Smooth muscle cell (in vitro differentiated cells): ENCODE measurements at regions not wholly inside any gene's neighbourhood (a gene's known extent, or its start where the extent isn't known, plus 50 kb on each side); places are given as distances from the start of the nearest gene placed in this dataset.

Source experiments
- DNase-seq: peaks from one replicate; lab custom pipeline; 2025; ENCODE audit not compliant: unreplicated experiment; lab: John Stamatoyannopoulos, UW
- H2AFZ ChIP-seq: fragments of 200-600 bp; sonication (generic); 2 replicates; pipeline ENCODE4 v1.6.0; 2016; ENCODE audit warnings: antibody characterized with exemption, low read depth, mild to moderate bottlenecking
- H3F3A ChIP-seq: fragments of 200-600 bp; sonication (generic); 2 replicates; pipeline ENCODE4 v1.6.0; 2017; ENCODE audit warnings: antibody characterized with exemption, low read depth
- H3K27ac ChIP-seq: fragments of 200-600 bp; sonication (generic); 2 replicates; pipeline ENCODE4 v1.5.1; 2016; ENCODE audit warnings: low read depth, mild to moderate bottlenecking
- H3K27me3 ChIP-seq: fragments of 200-600 bp; sonication (generic); 2 replicates; pipeline ENCODE4 v1.6.1; 2016; ENCODE audit warnings: low read depth, mild to moderate bottlenecking
- H3K36me3 ChIP-seq: fragments of 200-600 bp; sonication (generic); 2 replicates; pipeline ENCODE4 v1.5.1; 2016; ENCODE audit warnings: low read depth
- H3K4me1 ChIP-seq: fragments of 200-600 bp; sonication (generic); 2 replicates; pipeline ENCODE4 v1.5.1; 2016; ENCODE audit warnings: low read depth
- H3K4me2 ChIP-seq: fragments of 200-600 bp; sonication (generic); 2 replicates; pipeline ENCODE4 v1.6.0; 2016; ENCODE audit warnings: mild to moderate bottlenecking
- H3K4me3 ChIP-seq: fragments of 200-600 bp; sonication (generic); 2 replicates; pipeline ENCODE4 v1.5.1; 2016; ENCODE audit warnings: mild to moderate bottlenecking
- H3K79me2 ChIP-seq: fragments of 200-600 bp; sonication (generic); 2 replicates; pipeline ENCODE4 v1.6.0; 2016; ENCODE audit warnings: low read depth, mild to moderate bottlenecking
- H3K9ac ChIP-seq: fragments of 200-600 bp; sonication (generic); 2 replicates; pipeline ENCODE4 v1.6.0; 2016; ENCODE audit warnings: low read depth
- H3K9me3 ChIP-seq: fragments of 200-600 bp; sonication (generic); replicated peaks from 2 replicates; pipeline ENCODE4 v1.5.1; 2016; ENCODE audit warnings: low read depth
- H4K20me1 ChIP-seq: fragments of 200-600 bp; sonication (generic); 2 replicates; pipeline ENCODE4 v1.6.0; 2016; ENCODE audit warnings: low read depth
- WGBS: methylation state at CpG from one replicate; pipeline ENCODE4 v1.1.7; 2016; ENCODE audit warnings: low lambda C conversion rate; 5-methylcytosine and 5-hydroxymethylcytosine counted together
- TF ChIP-seq, protein P1 (sequence below): fragments of 200-600 bp; sonication (generic); IDR thresholded peaks from 2 replicates; pipeline ENCODE4 v1.5.1; 2017; ENCODE audit warnings: borderline replicate concordance, mild to moderate bottlenecking, antibody characterized with exemption; ENCODE audit not compliant: insufficient read depth, poor library complexity, severe bottlenecking

DNA sequence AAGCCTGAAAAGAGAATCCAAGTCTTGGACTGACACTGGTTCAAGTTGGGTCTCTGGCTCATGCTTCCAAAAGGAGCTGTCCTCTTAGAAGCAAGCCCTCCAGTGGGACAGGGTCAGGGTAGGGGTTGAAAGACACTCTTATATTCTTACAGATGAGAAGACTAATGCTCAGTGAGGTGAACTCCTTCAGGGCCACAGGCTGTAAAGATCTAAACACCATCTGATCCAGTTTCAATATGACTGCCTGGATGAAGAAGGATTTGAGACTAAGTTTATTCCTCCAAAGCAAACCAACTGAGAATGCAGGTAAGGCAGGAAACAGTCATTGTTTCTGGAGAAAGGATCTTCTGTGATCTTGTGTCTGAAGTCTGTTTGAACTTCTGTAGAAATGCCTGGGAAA, 99.0 kb upstream of the TAB2 start:
- H4K20me1 ChIP-seq = no peaks in the 10 kb centered on the region
- H3K9me3 ChIP-seq = no peaks in the 10 kb centered on the region
- no peak overlapping the region for H3K4me3 ChIP-seq
- H3K27me3 ChIP-seq = no peaks in the 10 kb centered on the region
- no peaks in the 10 kb centered on the region for H3K79me2 ChIP-seq
- no peak overlapping the region for H3K9ac ChIP-seq
- TF ChIP-seq, protein P1, sequence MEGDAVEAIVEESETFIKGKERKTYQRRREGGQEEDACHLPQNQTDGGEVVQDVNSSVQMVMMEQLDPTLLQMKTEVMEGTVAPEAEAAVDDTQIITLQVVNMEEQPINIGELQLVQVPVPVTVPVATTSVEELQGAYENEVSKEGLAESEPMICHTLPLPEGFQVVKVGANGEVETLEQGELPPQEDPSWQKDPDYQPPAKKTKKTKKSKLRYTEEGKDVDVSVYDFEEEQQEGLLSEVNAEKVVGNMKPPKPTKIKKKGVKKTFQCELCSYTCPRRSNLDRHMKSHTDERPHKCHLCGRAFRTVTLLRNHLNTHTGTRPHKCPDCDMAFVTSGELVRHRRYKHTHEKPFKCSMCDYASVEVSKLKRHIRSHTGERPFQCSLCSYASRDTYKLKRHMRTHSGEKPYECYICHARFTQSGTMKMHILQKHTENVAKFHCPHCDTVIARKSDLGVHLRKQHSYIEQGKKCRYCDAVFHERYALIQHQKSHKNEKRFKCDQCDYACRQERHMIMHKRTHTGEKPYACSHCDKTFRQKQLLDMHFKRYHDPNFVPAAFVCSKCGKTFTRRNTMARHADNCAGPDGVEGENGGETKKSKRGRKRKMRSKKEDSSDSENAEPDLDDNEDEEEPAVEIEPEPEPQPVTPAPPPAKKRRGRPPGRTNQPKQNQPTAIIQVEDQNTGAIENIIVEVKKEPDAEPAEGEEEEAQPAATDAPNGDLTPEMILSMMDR = no peak
- H3K27ac ChIP-seq = no peak overlapping the region
- peaks cover 9% of the 10 kb centered on the region for H3K4me1 ChIP-seq
- H2AFZ ChIP-seq = peak overlapping the region; percentile 0
- no peak for DNase-seq
- no peaks in the 10 kb centered on the region for H3F3A ChIP-seq
- H3K36me3 ChIP-seq = no peaks in the 10 kb centered on the region
- no peak overlapping the region for H3K4me2 ChIP-seq

DNA sequence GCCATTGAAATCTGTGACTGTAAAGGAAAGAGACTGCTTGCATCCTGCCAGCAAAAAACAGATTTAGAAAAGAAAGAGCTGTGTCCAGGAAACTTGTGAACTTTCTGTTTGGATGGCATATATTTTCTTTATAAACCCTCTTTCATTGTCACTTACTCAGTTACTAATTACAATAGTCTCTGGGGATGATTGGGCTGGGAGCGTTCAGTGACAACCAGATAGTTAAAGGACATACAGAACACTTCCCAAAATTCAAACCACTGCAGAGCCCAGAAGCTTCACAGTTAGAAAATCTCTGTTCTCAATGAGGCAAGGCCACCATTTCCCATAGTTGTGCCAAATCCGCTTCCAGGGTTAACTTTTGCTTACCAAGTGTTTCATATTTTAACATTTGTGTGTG, 98.6 kb upstream of the TAB2 start:
- Histone ChIP-seq H3K4me3 (no peak overlapping the region), H3K36me3 (no peaks in the 10 kb centered on the region), H3K4me1 (peaks cover 10% of the 10 kb centered on the region), H3F3A (no peaks in the 10 kb centered on the region), H3K9ac (no peak overlapping the region), H3K4me2 (no peak overlapping the region), H3K9me3 (no peaks in the 10 kb centered on the region), H2AFZ (peak overlapping the region; percentile 0), H4K20me1 (no peaks in the 10 kb centered on the region), H3K79me2 (no peaks in the 10 kb centered on the region), H3K27ac (no peak overlapping the region), H3K27me3 (no peaks in the 10 kb centered on the region)
- WGBS = 100% methylated on average over 2 of the region's 2 CpGs
- TF ChIP-seq, protein P1 = no peak
- no peak for DNase-seq

DNA sequence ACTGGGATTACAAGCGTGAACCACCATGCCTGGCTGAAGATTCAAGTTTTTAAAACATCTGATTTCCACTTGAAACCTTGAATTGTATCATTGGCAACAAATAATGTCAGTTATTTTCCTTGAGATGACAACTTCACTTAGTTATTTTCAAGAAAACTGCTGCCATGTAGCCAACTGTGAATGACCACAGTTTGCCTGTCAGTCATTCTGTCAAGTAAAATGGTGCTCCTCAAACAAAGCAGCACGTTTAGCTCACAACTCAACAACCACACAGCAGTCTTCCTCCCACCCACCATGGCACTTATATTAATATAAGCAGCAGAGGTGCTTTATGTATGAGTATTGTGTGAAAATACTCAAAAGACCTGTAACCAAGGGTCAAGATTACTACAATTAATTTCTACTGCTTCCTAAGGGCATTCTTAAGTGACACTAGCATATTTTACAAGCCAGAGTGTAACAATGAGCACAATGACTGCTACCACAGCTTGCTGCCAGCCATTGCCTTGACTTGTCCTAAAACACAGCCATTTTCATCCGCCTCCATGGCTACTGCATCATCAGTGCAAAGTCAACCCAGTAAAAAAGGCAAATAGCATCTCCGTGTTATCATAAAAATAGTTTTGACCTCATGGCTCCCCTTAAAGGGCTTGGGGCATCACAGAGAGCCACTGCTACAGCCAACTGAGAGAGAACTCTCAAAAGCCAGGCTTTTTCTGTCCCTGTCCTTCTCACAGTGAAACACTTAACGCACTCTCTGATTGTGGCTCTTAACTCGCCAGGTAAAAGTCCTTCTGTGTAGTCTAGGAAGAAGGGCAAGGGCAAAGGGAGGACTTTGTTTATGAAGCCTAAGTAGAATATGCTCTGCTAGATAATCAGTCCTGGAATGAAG, 96.4 kb upstream of the TAB2 start:
- Histone ChIP-seq H3K9ac (no peak overlapping the region), H3F3A (no peaks in the 10 kb centered on the region), H4K20me1 (no peaks in the 10 kb centered on the region), H3K4me3 (no peak overlapping the region), H3K9me3 (no peaks in the 10 kb centered on the region), H3K79me2 (no peaks in the 10 kb centered on the region), H2AFZ (no peak overlapping the region), H3K36me3 (no peaks in the 10 kb centered on the region), H3K27ac (peak overlapping the region; percentile 62), H3K4me2 (no peak overlapping the region), H3K27me3 (no peaks in the 10 kb centered on the region), H3K4me1 (peaks cover 24% of the 10 kb centered on the region)
- DNase-seq = no peak
- 83% methylated on average over 6 of the region's 6 CpGs for WGBS
- TF ChIP-seq, protein P1 = no peak

DNA sequence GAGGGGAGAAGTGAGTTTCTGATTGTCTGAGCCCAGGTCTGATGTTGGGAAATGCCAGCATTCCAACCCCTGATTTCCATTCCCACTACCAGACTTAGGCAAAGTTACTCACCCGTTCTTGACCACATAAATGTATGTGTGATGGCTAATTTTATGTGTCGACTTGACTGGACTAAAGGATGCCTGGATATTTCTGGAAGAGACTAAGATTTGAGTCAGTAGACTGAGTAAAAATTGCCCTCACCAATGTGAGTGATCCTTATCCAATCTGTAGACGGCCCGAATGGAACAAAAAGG, 95.8 kb upstream of the TAB2 start:
- Histone ChIP-seq H3K9me3 (no peaks in the 10 kb centered on the region), H3K9ac (no peak overlapping the region), H3K36me3 (no peaks in the 10 kb centered on the region), H4K20me1 (no peaks in the 10 kb centered on the region), H3K4me2 (no peak overlapping the region), H3K27me3 (no peaks in the 10 kb centered on the region), H3K79me2 (no peaks in the 10 kb centered on the region), H3K27ac (peak overlapping the region; percentile 62), H3F3A (no peaks in the 10 kb centered on the region), H3K4me1 (peaks cover 30% of the 10 kb centered on the region), H3K4me3 (no peak overlapping the region), H2AFZ (no peak overlapping the region)
- WGBS = 53% methylated on average over 4 of the region's 4 CpGs
- no peak for DNase-seq
- TF ChIP-seq, protein P1 = no peak
